ENCODE measurements at regions not wholly inside any gene's neighbourhood (a gene's known extent, or its start where the extent isn't known, plus 50 kb on each side); places are given as distances from the start of the nearest gene placed in this dataset.

- in situ Hi-C loops (cut with MboI; ENCODE audit: low pct_unique_long_range_greater_than_20kb, low sequenced_read_pairs, unreplicated experiment), result no loop called here
Measured at GRCh38 chr15:95874637-95875036, 455.9 kb upstream of the NR2F2 start.

GRCh38 chr15:95875121-95875643 lies 455.3 kb upstream of the NR2F2 start:
- TF ChIP-seq CTCF (IDR thresholded peaks at IDR 0.05; ENCODE audit: extremely low read depth, insufficient read depth, missing control alignments), result no peak
- DNase-seq (ENCODE audit: low spot score), result no peak
- in situ Hi-C loops (cut with MboI; ENCODE audit: low pct_unique_long_range_greater_than_20kb, low sequenced_read_pairs, unreplicated experiment), result no loop called here

More at GRCh38 chr15:95874637-95875036, 455.9 kb upstream of the NR2F2 start:
- TF ChIP-seq CTCF (IDR thresholded peaks at IDR 0.05; ENCODE audit: extremely low read depth, insufficient read depth, missing control alignments), result no peak
- DNase-seq (ENCODE audit: low spot score), result no peak

- TF ChIP-seq CTCF (IDR thresholded peaks at IDR 0.05; ENCODE audit: extremely low read depth, insufficient read depth, missing control alignments), result no peak
- DNase-seq (ENCODE audit: low spot score), result no peak
- in situ Hi-C loops (cut with MboI; ENCODE audit: low pct_unique_long_range_greater_than_20kb, low sequenced_read_pairs, unreplicated experiment), result no loop called here
Measured at GRCh38 chr15:95880031-95880570, 450.4 kb upstream of the NR2F2 start.

- no peak for TF ChIP-seq CTCF (IDR thresholded peaks at IDR 0.05; ENCODE audit: extremely low read depth, insufficient read depth, missing control alignments)
- in situ Hi-C loops (cut with MboI; ENCODE audit: low pct_unique_long_range_greater_than_20kb, low sequenced_read_pairs, unreplicated experiment), result no loop called here
- DNase-seq (ENCODE audit: low spot score), result no peak
Measured at GRCh38 chr15:95880630-95881029, 449.9 kb upstream of the NR2F2 start.

GRCh38 chr15:95883064-95883463 lies 447.4 kb upstream of the NR2F2 start:
- in situ Hi-C loops (cut with MboI; ENCODE audit: low pct_unique_long_range_greater_than_20kb, low sequenced_read_pairs, unreplicated experiment), result no loop called here
- no peak for TF ChIP-seq CTCF (IDR thresholded peaks at IDR 0.05; ENCODE audit: extremely low read depth, insufficient read depth, missing control alignments)
- no peak for DNase-seq (ENCODE audit: low spot score)

GRCh38 chr15:95884276-95884675 lies 446.2 kb upstream of the NR2F2 start:
- TF ChIP-seq CTCF (IDR thresholded peaks at IDR 0.05; ENCODE audit: extremely low read depth, insufficient read depth, missing control alignments), result no peak
- no peak for DNase-seq (ENCODE audit: low spot score)
- in situ Hi-C loops (cut with MboI; ENCODE audit: low pct_unique_long_range_greater_than_20kb, low sequenced_read_pairs, unreplicated experiment), result no loop called here
